H9 (cell line): ENCODE measurements at regions not wholly inside any gene's neighbourhood (a gene's known extent, or its start where the extent isn't known, plus 50 kb on each side); places are given as distances from the start of the nearest gene placed in this dataset.

ENCODE experiments used
- DNase-seq: peaks from one replicate; pipeline ENCODE4 v3.0.0-alpha.2; 2017
- H2AFZ ChIP-seq: one replicate; pipeline ENCODE4 v1.6.1; 2013; ENCODE audit warnings: mild to moderate bottlenecking, low read length, control low read depth, moderate library complexity
- H2AK5ac ChIP-seq: 2 replicates; pipeline ENCODE4 v1.6.1; 2013; ENCODE audit warnings: low read length, control low read depth, mixed read lengths; ENCODE audit not compliant: insufficient read length
- H2BK120ac ChIP-seq: one replicate; pipeline ENCODE4 v1.6.1; 2013; ENCODE audit warnings: low read depth, mild to moderate bottlenecking, low read length, control low read depth, inconsistent platforms; ENCODE audit not compliant: poor library complexity, severe bottlenecking
- H2BK12ac ChIP-seq: 2 replicates; pipeline ENCODE4 v1.6.1; 2013; ENCODE audit warnings: low read length, control low read depth, mixed read lengths, low read depth; ENCODE audit not compliant: insufficient read length
- H2BK15ac ChIP-seq: 2 replicates; pipeline ENCODE4 v1.6.1; 2013; ENCODE audit warnings: low read depth, low read length, control low read depth
- H2BK20ac ChIP-seq: one replicate; pipeline ENCODE4 v1.6.1; 2013; ENCODE audit warnings: low read depth, mild to moderate bottlenecking, low read length, control low read depth, inconsistent platforms; ENCODE audit not compliant: poor library complexity, severe bottlenecking
- H2BK5ac ChIP-seq: 2 replicates; pipeline ENCODE4 v1.6.1; 2013; ENCODE audit warnings: low read length, control low read depth, mixed read lengths; ENCODE audit not compliant: insufficient read length
- H3K14ac ChIP-seq: 2 replicates; pipeline ENCODE4 v1.6.1; 2013; ENCODE audit warnings: low read length, control low read depth; ENCODE audit not compliant: insufficient read depth
- H3K18ac ChIP-seq: 2 replicates; pipeline ENCODE4 v1.6.1; 2013; ENCODE audit warnings: low read depth, mild to moderate bottlenecking, mixed read lengths, low read length, control low read depth; ENCODE audit not compliant: insufficient read length
- H3K23ac ChIP-seq: 2 replicates; pipeline ENCODE4 v1.6.1; 2013; ENCODE audit warnings: low read length, control low read depth, mixed read lengths, low read depth; ENCODE audit not compliant: insufficient read length
- H3K23me2 ChIP-seq: 2 replicates; pipeline ENCODE4 v1.6.1; 2013; ENCODE audit warnings: low read depth, mild to moderate bottlenecking, mixed read lengths, low read length, control low read depth; ENCODE audit not compliant: insufficient read length, poor library complexity, severe bottlenecking
- H3K27ac ChIP-seq: 2 replicates; pipeline ENCODE4 v1.5.1; 2013; ENCODE audit warnings: low read length, control low read depth, mixed read lengths, low read depth; ENCODE audit not compliant: insufficient read length
- H3K27me3 ChIP-seq: 2 replicates; pipeline ENCODE4 v1.6.1; 2013; ENCODE audit warnings: low read length, control low read depth, inconsistent platforms; ENCODE audit not compliant: insufficient read depth
- H3K4ac ChIP-seq: 2 replicates; pipeline ENCODE4 v1.6.1; 2013; ENCODE audit warnings: low read depth, mild to moderate bottlenecking, control low read depth, inconsistent platforms, low read length, moderate library complexity
- H3K4me1 ChIP-seq: 2 replicates; pipeline ENCODE4 v1.6.1; 2013; ENCODE audit warnings: low read length, control low read depth, inconsistent platforms; ENCODE audit not compliant: insufficient read depth
- H3K4me2 ChIP-seq: 2 replicates; pipeline ENCODE4 v1.6.1; 2013; ENCODE audit warnings: low read length, control low read depth, mixed read lengths; ENCODE audit not compliant: insufficient read length, insufficient read depth
- H3K56ac ChIP-seq: 2 replicates; pipeline ENCODE4 v1.6.1; 2013; ENCODE audit warnings: low read depth, mild to moderate bottlenecking, mixed read lengths, low read length, control low read depth; ENCODE audit not compliant: insufficient read length
- H3K79me1 ChIP-seq: 2 replicates; pipeline ENCODE4 v1.6.1; 2013; ENCODE audit warnings: low read depth, mild to moderate bottlenecking, moderate library complexity, low read length, control low read depth, inconsistent platforms; ENCODE audit not compliant: insufficient read depth, poor library complexity, severe bottlenecking
- H3K79me2 ChIP-seq: 2 replicates; pipeline ENCODE4 v1.6.1; 2013; ENCODE audit warnings: low read length, control low read depth, inconsistent platforms; ENCODE audit not compliant: insufficient read depth
- H3K9ac ChIP-seq: 2 replicates; pipeline ENCODE4 v1.6.1; 2013; ENCODE audit warnings: low read length, control low read depth, mixed read lengths; ENCODE audit not compliant: insufficient read length; ENCODE audit errors: extremely low read depth
- H3K9me3 ChIP-seq: one replicate; pipeline ENCODE4 v1.6.1; 2013; ENCODE audit warnings: low read depth, low read length, inconsistent platforms; ENCODE audit not compliant: control insufficient read depth
- H3T11ph ChIP-seq: one replicate; pipeline ENCODE4 v1.6.1; 2013; ENCODE audit warnings: mild to moderate bottlenecking, low read length, control low read depth, inconsistent platforms
- H4K20me1 ChIP-seq: one replicate; pipeline ENCODE4 v1.6.1; 2013; ENCODE audit not compliant: control insufficient read depth, insufficient read length, insufficient read depth
- H4K5ac ChIP-seq: 2 replicates; pipeline ENCODE4 v1.6.1; 2013; ENCODE audit warnings: low read depth, mild to moderate bottlenecking, mixed read lengths, low read length, control low read depth; ENCODE audit not compliant: insufficient read length
- H4K8ac ChIP-seq: replicated peaks from 2 replicates; pipeline ENCODE4 v1.6.1; 2013; ENCODE audit warnings: low read length, control low read depth, mixed read lengths, low read depth; ENCODE audit not compliant: insufficient read length
- H4K91ac ChIP-seq: 2 replicates; pipeline ENCODE4 v1.6.1; 2013; ENCODE audit warnings: low read depth, mild to moderate bottlenecking, moderate library complexity, mixed read lengths, low read length, control low read depth; ENCODE audit not compliant: insufficient read length
- H3K27ac Mint-ChIP-seq, 3 experiments: 2 replicates in 2 of 3; 3 replicates in 1 of 3; pipeline ENCODE4 v1.8.0; 2020 to 2021; ENCODE audit warnings: mixed read lengths in 3 of 3, mild to moderate bottlenecking in 1 of 3, moderate library complexity in 1 of 3
- H3K27me3 Mint-ChIP-seq: 2 replicates; pipeline ENCODE4 v1.8.0; 2021; ENCODE audit warnings: low read depth, mild to moderate bottlenecking, moderate library complexity, mixed read lengths
- H3K36me3 Mint-ChIP-seq, 3 experiments: 2 replicates in 2 of 3; 3 replicates in 1 of 3; pipeline ENCODE4 v1.8.0; 2020 to 2021; ENCODE audit warnings: low read depth in 3 of 3, mixed read lengths in 3 of 3; ENCODE audit not compliant: insufficient read depth in 1 of 3
- H3K4me1 Mint-ChIP-seq, 2 experiments: 2 replicates each; pipeline ENCODE4 v1.8.0; 2020; ENCODE audit warnings: mixed read lengths in 2 of 2
- H3K4me3 Mint-ChIP-seq, 2 experiments: 2 replicates in 1 of 2; 3 replicates in 1 of 2; pipeline ENCODE4 v1.8.0; 2020 to 2021; ENCODE audit warnings: mild to moderate bottlenecking in 2 of 2, mixed read lengths in 2 of 2, moderate library complexity in 1 of 2
- H3K9me3 Mint-ChIP-seq, 2 experiments: 2 replicates in 1 of 2; 3 replicates in 1 of 2; pipeline ENCODE4 v1.8.0; 2020; ENCODE audit warnings: mild to moderate bottlenecking in 2 of 2, mixed read lengths in 2 of 2, moderate library complexity in 1 of 2
- WGBS: extraction: QIAGEN DNeasy Blood & Tissue Kit; methylation state at CpG from one replicate; pipeline ENCODE4 v1.1.7; 2013; ENCODE audit warnings: missing lambda C conversion rate, low lambda C conversion rate, mixed read lengths; ENCODE audit not compliant: insufficient read length; ENCODE audit errors: extremely low coverage; 5-methylcytosine and 5-hydroxymethylcytosine counted together
- TF ChIP-seq, protein P1 (sequence below): fragments of 200-600 bp; sonication (generic); conservative IDR thresholded peaks from 3 replicates; pipeline ENCODE4 v1.8.0; 2021; ENCODE audit warnings: antibody characterized with exemption, mild to moderate bottlenecking

DNA sequence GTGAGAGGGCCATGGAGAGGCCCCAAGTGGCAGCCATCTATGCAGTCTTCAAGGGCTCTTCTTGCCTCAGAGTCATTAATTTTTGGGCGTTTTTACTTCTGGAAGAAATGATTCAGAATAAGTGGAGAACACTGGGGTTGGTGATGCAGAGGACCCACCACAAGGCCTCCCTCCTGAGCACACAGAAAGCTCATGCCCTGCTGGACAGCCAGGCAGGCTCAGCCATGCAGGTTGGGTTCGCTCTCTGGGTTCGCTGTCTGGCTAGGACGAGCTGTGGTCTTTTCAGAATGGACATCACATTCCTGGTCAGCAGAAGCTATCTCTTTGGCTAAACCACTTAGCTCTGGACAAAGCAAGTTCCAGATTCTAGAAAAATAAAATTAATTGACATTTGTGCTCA, 480.8 kb downstream of the RPS24 start:
- no peak for DNase-seq
- H4K91ac ChIP-seq = no peak overlapping the region
- no peaks in the 10 kb centered on the region for H3K4me1 ChIP-seq
- H3K36me3 Mint-ChIP-seq = no peaks in the 10 kb centered on the region
- TF ChIP-seq, protein P1, sequence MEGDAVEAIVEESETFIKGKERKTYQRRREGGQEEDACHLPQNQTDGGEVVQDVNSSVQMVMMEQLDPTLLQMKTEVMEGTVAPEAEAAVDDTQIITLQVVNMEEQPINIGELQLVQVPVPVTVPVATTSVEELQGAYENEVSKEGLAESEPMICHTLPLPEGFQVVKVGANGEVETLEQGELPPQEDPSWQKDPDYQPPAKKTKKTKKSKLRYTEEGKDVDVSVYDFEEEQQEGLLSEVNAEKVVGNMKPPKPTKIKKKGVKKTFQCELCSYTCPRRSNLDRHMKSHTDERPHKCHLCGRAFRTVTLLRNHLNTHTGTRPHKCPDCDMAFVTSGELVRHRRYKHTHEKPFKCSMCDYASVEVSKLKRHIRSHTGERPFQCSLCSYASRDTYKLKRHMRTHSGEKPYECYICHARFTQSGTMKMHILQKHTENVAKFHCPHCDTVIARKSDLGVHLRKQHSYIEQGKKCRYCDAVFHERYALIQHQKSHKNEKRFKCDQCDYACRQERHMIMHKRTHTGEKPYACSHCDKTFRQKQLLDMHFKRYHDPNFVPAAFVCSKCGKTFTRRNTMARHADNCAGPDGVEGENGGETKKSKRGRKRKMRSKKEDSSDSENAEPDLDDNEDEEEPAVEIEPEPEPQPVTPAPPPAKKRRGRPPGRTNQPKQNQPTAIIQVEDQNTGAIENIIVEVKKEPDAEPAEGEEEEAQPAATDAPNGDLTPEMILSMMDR = no peak
- H2BK12ac ChIP-seq = no peak overlapping the region
- no peaks in the 10 kb centered on the region for H3K27me3 ChIP-seq
- no peak overlapping the region for H3K18ac ChIP-seq
- H3K4me3 Mint-ChIP-seq = no peak overlapping the region
- H3K4me2 ChIP-seq = no peak overlapping the region
- no CpG with 5 or more reads among the region's 4 CpGs for WGBS
- no peak overlapping the region for H3K4ac ChIP-seq
- no peak overlapping the region for H3K9ac ChIP-seq
- no peak overlapping the region for H3K27ac ChIP-seq
- H4K5ac ChIP-seq = no peak overlapping the region
- H3K23me2 ChIP-seq = no peaks in the 10 kb centered on the region
- no peak overlapping the region for H2BK20ac ChIP-seq
- H4K20me1 ChIP-seq = no peaks in the 10 kb centered on the region
- no peak overlapping the region for H2AK5ac ChIP-seq
- H2BK120ac ChIP-seq = no peak overlapping the region
- H3K23ac ChIP-seq = no peak overlapping the region
- no peak overlapping the region for H3K14ac ChIP-seq
- peaks cover 5% of the 10 kb centered on the region; the same call in 1 of the 2 replicates for H3K27me3 Mint-ChIP-seq
- H2AFZ ChIP-seq = no peak overlapping the region
- H3K9me3 Mint-ChIP-seq = no peaks in the 10 kb centered on the region
- no peaks in the 10 kb centered on the region for H3K79me2 ChIP-seq
- H2BK15ac ChIP-seq = no peak overlapping the region
- H3T11ph ChIP-seq = no peak overlapping the region
- H3K27ac Mint-ChIP-seq = no peak overlapping the region
- H3K79me1 ChIP-seq = no peaks in the 10 kb centered on the region
- H3K56ac ChIP-seq = no peak overlapping the region
- no peaks in the 10 kb centered on the region for H3K9me3 ChIP-seq
- no peak overlapping the region for H2BK5ac ChIP-seq
- no peak overlapping the region for H4K8ac ChIP-seq
- peaks cover 0 to 3% of the 10 kb centered on the region in 2 experiments; a peak in 3 of 4 replicates for H3K4me1 Mint-ChIP-seq
